DMS153 (cell line): ENCODE measurements at regions not wholly inside any gene's neighbourhood (a gene's known extent, or its start where the extent isn't known, plus 50 kb on each side); places are given as distances from the start of the nearest gene placed in this dataset.
A peak's percentile ranks its signal among the peaks of the same experiment; 100 is the strongest.
"Not testable (repeated sequence)": the region's sequence is repeated elsewhere in the genome, so short reads cannot be mapped to it uniquely, and the experiment has no call there.

Source experiments
- DNase-seq: peaks from one replicate; lab custom pipeline; 2025; lab: John Stamatoyannopoulos, UW

GRCh38 chr7:114083166-114084001, 164.6 kb upstream of the PPP1R3A start:
- DNase-seq: no peak

- no peak for DNase-seq
Observed at GRCh38 chr7:114082642-114083165, 163.9 kb upstream of the PPP1R3A start.

GRCh38 chr7:114081606-114082425, 163.0 kb upstream of the PPP1R3A start:
- peak; percentile 34 for DNase-seq

- not testable (repeated sequence) for DNase-seq
Observed at GRCh38 chr7:114077158-114077524, 158.3 kb upstream of the PPP1R3A start.

GRCh38 chr7:114076392-114077157, 157.8 kb upstream of the PPP1R3A start:
- not testable (repeated sequence) for DNase-seq

GRCh38 chr7:114073701-114074100, 154.9 kb upstream of the PPP1R3A start:
- no peak for DNase-seq

- DNase-seq: no peak
Observed at GRCh38 chr7:114070246-114070645, 151.4 kb upstream of the PPP1R3A start.

GRCh38 chr7:114062810-114063209, 144.0 kb upstream of the PPP1R3A start:
- DNase-seq: no peak

GRCh38 chr7:114051871-114052331, 133.1 kb upstream of the PPP1R3A start:
- DNase-seq: no peak

GRCh38 chr7:114050571-114050970, 131.8 kb upstream of the PPP1R3A start:
- DNase-seq: no peak

GRCh38 chr7:114048386-114049235, 129.8 kb upstream of the PPP1R3A start:
- DNase-seq: no peak

- DNase-seq: no peak
Observed at GRCh38 chr7:114047889-114048288, 129.1 kb upstream of the PPP1R3A start.

- DNase-seq: no peak
Observed at GRCh38 chr7:114033475-114033874, 114.7 kb upstream of the PPP1R3A start.

- DNase-seq: peak; percentile 55
Observed at GRCh38 chr7:114026486-114027089, 107.8 kb upstream of the PPP1R3A start.

GRCh38 chr7:114021135-114021534, 102.3 kb upstream of the PPP1R3A start:
- no peak for DNase-seq

- no peak for DNase-seq
Observed at GRCh38 chr7:114008696-114009095, 89.9 kb upstream of the PPP1R3A start.

GRCh38 chr7:114007386-114007785, 88.6 kb upstream of the PPP1R3A start:
- no peak for DNase-seq

- DNase-seq: no peak
Observed at GRCh38 chr7:113998934-113999333, 80.1 kb upstream of the PPP1R3A start.

- DNase-seq: no peak
Observed at GRCh38 chr7:113996405-113996804, 77.6 kb upstream of the PPP1R3A start.

- no peak for DNase-seq
Observed at GRCh38 chr7:113986216-113986615, 67.4 kb upstream of the PPP1R3A start.

- DNase-seq: no peak
Observed at GRCh38 chr7:113976508-113976907, 57.7 kb upstream of the PPP1R3A start.
